Caco-2 (cell line): ENCODE measurements at regions not wholly inside any gene's neighbourhood (a gene's known extent, or its start where the extent isn't known, plus 50 kb on each side); places are given as distances from the start of the nearest gene placed in this dataset.

Source experiments
- BruUV-seq: library from RNA; stranded (reverse); fragments of 400-500 nt; replicated peaks from 2 replicates; lab custom pipeline; 2021; lab: Mats Ljungman, UMichigan
- CTCF ChIA-PET: fragments of 300-600 bp; sonication (Branson Sonifier 250); formaldehyde crosslinking; loops from one replicate; lab custom pipeline; 2022; ENCODE audit warnings: antibody characterized with exemption; lab: Charles Lee
- POLR2A ChIA-PET: fragments of 300-600 bp; sonication (Branson Sonifier 250); formaldehyde crosslinking; loops from one replicate; lab custom pipeline; 2022; ENCODE audit warnings: antibody characterized with exemption; lab: Charles Lee
- DNase-seq, 2 experiments: peaks; one replicate each; pipeline versions ENCODE4 v3.0.0 to v3.0.0-alpha.2; 2020 to 2022
- H3K27me3 ChIP-seq: replicated peaks from 2 replicates; pipeline ENCODE4 v1.6.0; 2011; ENCODE audit warnings: low read length; ENCODE audit not compliant: control insufficient read depth, insufficient read depth
- H3K36me3 ChIP-seq: 2 replicates; pipeline ENCODE4 v1.5.1; 2011; ENCODE audit warnings: low read length; ENCODE audit not compliant: control insufficient read depth, insufficient read depth
- H3K4me1 ChIP-seq: fragments of 250-450 bp; sonication (Bioruptor Pico); 2 replicates; pipeline ENCODE4 v1.5.1; 2020; ENCODE audit warnings: mild to moderate bottlenecking
- H3K4me3 ChIP-seq: 2 replicates; pipeline ENCODE4 v1.5.1; 2011; ENCODE audit warnings: low read depth, mild to moderate bottlenecking, control low read depth, low read length
- H3K9me3 ChIP-seq: fragments of 250-450 bp; sonication (Bioruptor Pico); 2 replicates; pipeline ENCODE4 v1.5.1; 2020; ENCODE audit warnings: mild to moderate bottlenecking, moderate library complexity
- H3K27ac Mint-ChIP-seq: one replicate; pipeline ENCODE4 v1.8.0; 2022; ENCODE audit warnings: mixed read lengths; ENCODE audit not compliant: unreplicated experiment
- H3K27me3 Mint-ChIP-seq: one replicate; pipeline ENCODE4 v1.8.0; 2022; ENCODE audit warnings: mixed read lengths; ENCODE audit not compliant: insufficient read depth, unreplicated experiment
- H3K36me3 Mint-ChIP-seq: one replicate; pipeline ENCODE4 v1.8.0; 2022; ENCODE audit warnings: mild to moderate bottlenecking, mixed read lengths; ENCODE audit not compliant: insufficient read depth, unreplicated experiment
- H3K4me1 Mint-ChIP-seq: one replicate; pipeline ENCODE4 v1.8.0; 2022; ENCODE audit warnings: low read depth, mixed read lengths; ENCODE audit not compliant: unreplicated experiment
- H3K4me3 Mint-ChIP-seq: one replicate; pipeline ENCODE4 v1.8.0; 2022; ENCODE audit warnings: mild to moderate bottlenecking, moderate library complexity, mixed read lengths; ENCODE audit not compliant: unreplicated experiment
- H3K9me3 Mint-ChIP-seq: one replicate; pipeline ENCODE4 v1.8.0; 2022; ENCODE audit warnings: mixed read lengths; ENCODE audit not compliant: unreplicated experiment
- intact Hi-C: fragments of 100-400 bp; cut with micrococcal nuclease; formaldehyde crosslinking; loops from one replicate; pipeline ENCODE4 v1.10.0; 2022; ENCODE audit not compliant: unreplicated experiment
- TF ChIP-seq, protein P1 (sequence below), 2 experiments: fragments of 200-600 bp in 1 of 2; IDR thresholded peaks; 1 replicate in 1 of 2; 2 replicates in 1 of 2; pipeline versions ENCODE4 v1.5.1 to v1.8.0; 2011 to 2022; ENCODE audit warnings: antibody characterized with exemption in 1 of 2, control low read depth in 1 of 2, inconsistent platforms in 1 of 2, low read depth in 1 of 2, low read length in 1 of 2, mild to moderate bottlenecking in 1 of 2, moderate library complexity in 1 of 2; ENCODE audit not compliant: insufficient read depth in 1 of 2, severe bottlenecking in 1 of 2, unreplicated experiment in 1 of 2

GRCh38 chr16:65406933-65407332, 285.1 kb upstream of the CDH11 start:
- peaks cover 14% of the 10 kb centered on the region for H3K27me3 Mint-ChIP-seq
- no peak for DNase-seq
- TF ChIP-seq, protein P1, sequence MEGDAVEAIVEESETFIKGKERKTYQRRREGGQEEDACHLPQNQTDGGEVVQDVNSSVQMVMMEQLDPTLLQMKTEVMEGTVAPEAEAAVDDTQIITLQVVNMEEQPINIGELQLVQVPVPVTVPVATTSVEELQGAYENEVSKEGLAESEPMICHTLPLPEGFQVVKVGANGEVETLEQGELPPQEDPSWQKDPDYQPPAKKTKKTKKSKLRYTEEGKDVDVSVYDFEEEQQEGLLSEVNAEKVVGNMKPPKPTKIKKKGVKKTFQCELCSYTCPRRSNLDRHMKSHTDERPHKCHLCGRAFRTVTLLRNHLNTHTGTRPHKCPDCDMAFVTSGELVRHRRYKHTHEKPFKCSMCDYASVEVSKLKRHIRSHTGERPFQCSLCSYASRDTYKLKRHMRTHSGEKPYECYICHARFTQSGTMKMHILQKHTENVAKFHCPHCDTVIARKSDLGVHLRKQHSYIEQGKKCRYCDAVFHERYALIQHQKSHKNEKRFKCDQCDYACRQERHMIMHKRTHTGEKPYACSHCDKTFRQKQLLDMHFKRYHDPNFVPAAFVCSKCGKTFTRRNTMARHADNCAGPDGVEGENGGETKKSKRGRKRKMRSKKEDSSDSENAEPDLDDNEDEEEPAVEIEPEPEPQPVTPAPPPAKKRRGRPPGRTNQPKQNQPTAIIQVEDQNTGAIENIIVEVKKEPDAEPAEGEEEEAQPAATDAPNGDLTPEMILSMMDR (IDR thresholded peaks at IDR 0.05; ENCODE audit: insufficient read depth in 1 of 2, low read depth in 1 of 2, low read length in 1 of 2, severe bottlenecking in 1 of 2, unreplicated experiment in 1 of 2), result no peak
- H3K4me3 Mint-ChIP-seq, result no peak overlapping the region
- POLR2A ChIA-PET, result no interaction called here
- no peaks in the 10 kb centered on the region for H3K4me1 ChIP-seq
- no peaks in the 10 kb centered on the region for H3K4me1 Mint-ChIP-seq
- BruUV-seq, result no TSS peak
- intact Hi-C loops, result no loop called here
- no peaks in the 10 kb centered on the region for H3K9me3 Mint-ChIP-seq
- H3K9me3 ChIP-seq, result no peaks in the 10 kb centered on the region
- H3K27me3 ChIP-seq, result no peaks in the 10 kb centered on the region
- H3K4me3 ChIP-seq, result no peak overlapping the region
- no peaks in the 10 kb centered on the region for H3K36me3 ChIP-seq
- no peaks in the 10 kb centered on the region for H3K36me3 Mint-ChIP-seq
- CTCF ChIA-PET, result no interaction called here
- H3K27ac Mint-ChIP-seq, result no peak overlapping the region

DNA sequence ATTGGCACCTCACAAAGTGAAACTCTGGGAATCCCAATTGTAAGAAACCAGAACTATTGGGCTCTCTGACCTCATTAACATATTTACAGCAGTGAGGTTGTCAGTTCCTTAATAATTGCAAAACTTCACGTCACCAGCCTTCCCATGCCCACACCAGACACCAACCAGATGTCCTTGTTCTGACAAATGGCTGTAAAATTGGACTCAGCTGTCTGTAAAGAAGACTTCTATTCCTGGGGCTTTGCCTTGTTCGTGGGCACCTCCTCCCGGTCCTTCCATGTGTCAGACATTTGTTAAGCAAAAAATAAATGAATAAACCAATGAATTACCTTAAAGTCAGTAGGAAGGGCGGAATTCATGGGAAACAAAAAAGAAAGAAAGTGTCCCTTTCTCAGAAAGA, 284.3 kb upstream of the CDH11 start:
- TF ChIP-seq, protein P1 (IDR thresholded peaks at IDR 0.05; ENCODE audit: insufficient read depth in 1 of 2, low read depth in 1 of 2, low read length in 1 of 2, severe bottlenecking in 1 of 2, unreplicated experiment in 1 of 2), result no peak
- Mint-ChIP-seq H3K9me3 (no peaks in the 10 kb centered on the region), H3K36me3 (no peaks in the 10 kb centered on the region), H3K4me3 (no peak overlapping the region), H3K4me1 (no peaks in the 10 kb centered on the region), H3K27ac (no peak overlapping the region), H3K27me3 (peaks cover 10% of the 10 kb centered on the region)
- no peaks in the 10 kb centered on the region for H3K4me1 ChIP-seq
- no peak overlapping the region for H3K4me3 ChIP-seq
- no peaks in the 10 kb centered on the region for H3K36me3 ChIP-seq
- BruUV-seq, result no TSS peak
- intact Hi-C loops, result no loop called here
- H3K27me3 ChIP-seq, result no peaks in the 10 kb centered on the region
- POLR2A ChIA-PET, result no interaction called here
- CTCF ChIA-PET, result no interaction called here
- DNase-seq, result no peak
- no peaks in the 10 kb centered on the region for H3K9me3 ChIP-seq

DNA sequence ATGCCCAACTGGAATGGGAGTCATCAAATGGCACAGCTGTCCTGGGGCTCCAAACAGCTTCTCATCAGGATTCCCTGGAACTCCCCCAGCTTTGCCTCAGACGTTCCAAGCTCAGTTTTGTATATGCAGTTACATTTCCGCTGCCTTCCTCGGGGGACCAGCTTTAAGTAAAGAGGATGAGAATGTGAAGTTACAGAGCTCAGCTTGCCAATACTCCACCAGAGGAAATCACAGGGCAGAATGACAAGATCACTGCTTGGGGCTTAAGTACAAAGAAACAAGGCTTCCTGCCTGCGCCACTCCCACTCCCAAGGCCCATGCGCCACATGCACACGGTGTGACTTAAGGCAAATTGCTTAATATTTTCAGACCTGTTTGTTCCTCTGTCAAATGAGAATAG, 272.4 kb upstream of the CDH11 start:
- BruUV-seq, result no TSS peak
- CTCF ChIA-PET, result no interaction called here
- Histone ChIP-seq H3K36me3 (no peaks in the 10 kb centered on the region), H3K4me3 (no peak overlapping the region), H3K9me3 (no peaks in the 10 kb centered on the region), H3K4me1 (no peaks in the 10 kb centered on the region), H3K27me3 (no peaks in the 10 kb centered on the region)
- H3K9me3 Mint-ChIP-seq, result no peaks in the 10 kb centered on the region
- TF ChIP-seq, protein P1 (IDR thresholded peaks at IDR 0.05; ENCODE audit: insufficient read depth in 1 of 2, low read depth in 1 of 2, low read length in 1 of 2, severe bottlenecking in 1 of 2, unreplicated experiment in 1 of 2), result no peak
- no peak overlapping the region for H3K27ac Mint-ChIP-seq
- no peaks in the 10 kb centered on the region for H3K4me1 Mint-ChIP-seq
- peaks cover 2% of the 10 kb centered on the region for H3K27me3 Mint-ChIP-seq
- POLR2A ChIA-PET, result no interaction called here
- intact Hi-C loops, result no loop called here
- H3K4me3 Mint-ChIP-seq, result no peak overlapping the region
- no peak for DNase-seq
- no peaks in the 10 kb centered on the region for H3K36me3 Mint-ChIP-seq
